Naive thymus-derived CD4-positive, alpha-beta T cell (primary cell): ENCODE measurements at regions not wholly inside any gene's neighbourhood (a gene's known extent, or its start where the extent isn't known, plus 50 kb on each side); places are given as distances from the start of the nearest gene placed in this dataset.

Experiments used
- ATAC-seq: fragments of 150-1000 bp; cut with Tn5 transposase; 2 replicates; pipeline ENCODE4 v1.10.0; 2021; ENCODE audit warnings: mild to moderate bottlenecking, moderate library complexity
- CTCF ChIA-PET: fragments of 350-600 bp; sonication (Branson Sonifier 250); formaldehyde crosslinking; loops from one replicate; lab custom pipeline; 2021; ENCODE audit warnings: antibody characterized with exemption; lab: Charles Lee
- POLR2A ChIA-PET: fragments of 350-600 bp; sonication (Branson Sonifier 250); formaldehyde crosslinking; loops from one replicate; lab custom pipeline; 2021; ENCODE audit warnings: antibody characterized with exemption, inconsistent platforms; lab: Charles Lee
- DNase-seq, 9 donors: peaks; one replicate each; pipeline versions ENCODE4 v3.0.0 to v3.0.0-alpha.2; 2020 to 2022; ENCODE audit warnings: mixed read lengths in 1 of 9
- H3K27ac ChIP-seq: one replicate; pipeline ENCODE4 v1.7.0; 2013; ENCODE audit warnings: mild to moderate bottlenecking, low read depth, low read length, moderate library complexity
- H3K27me3 ChIP-seq, 2 donors: one replicate each; pipeline ENCODE4 v1.7.0; 2013; ENCODE audit warnings: low read length in 2 of 2, mild to moderate bottlenecking in 2 of 2, moderate library complexity in 2 of 2; ENCODE audit not compliant: control insufficient read depth in 2 of 2, insufficient read depth in 2 of 2
- H3K36me3 ChIP-seq, 3 experiments: 1 replicate in 2 of 3; 2 replicates in 1 of 3; pipeline ENCODE4 v1.7.0; 2013; ENCODE audit warnings: low read length in 3 of 3, mild to moderate bottlenecking in 3 of 3, moderate library complexity in 1 of 3; ENCODE audit not compliant: insufficient read depth in 3 of 3, control insufficient read depth in 2 of 3
- H3K4me1 ChIP-seq, 2 donors: one replicate each; pipeline ENCODE4 v1.7.0; 2013; ENCODE audit warnings: low read length in 2 of 2, mild to moderate bottlenecking in 2 of 2, moderate library complexity in 1 of 2; ENCODE audit not compliant: control insufficient read depth in 2 of 2, insufficient read depth in 2 of 2
- H3K4me3 ChIP-seq: 2 replicates; pipeline ENCODE4 v1.7.0; 2013; ENCODE audit warnings: mild to moderate bottlenecking, low read length
- H3K9me3 ChIP-seq, 3 experiments: 1 replicate in 2 of 3; 2 replicates in 1 of 3; pipeline ENCODE4 v1.7.0; 2013; ENCODE audit warnings: low read length in 3 of 3; ENCODE audit not compliant: control insufficient read depth in 2 of 3
- H3K27ac Mint-ChIP-seq, 9 donors: one replicate each; pipeline ENCODE4 v1.8.0; 2020 to 2022; ENCODE audit warnings: mixed read lengths in 9 of 9, mild to moderate bottlenecking in 8 of 9, moderate library complexity in 5 of 9, inconsistent platforms in 2 of 9
- H3K27me3 Mint-ChIP-seq, 5 donors: one replicate each; pipeline ENCODE4 v1.8.0; 2021 to 2022; ENCODE audit warnings: mixed read lengths in 5 of 5, mild to moderate bottlenecking in 1 of 5
- H3K36me3 Mint-ChIP-seq, 5 donors: one replicate each; pipeline ENCODE4 v1.8.0; 2020 to 2022; ENCODE audit warnings: mixed read lengths in 5 of 5, mild to moderate bottlenecking in 3 of 5, inconsistent platforms in 1 of 5
- H3K4me1 Mint-ChIP-seq, 7 donors: one replicate each; pipeline ENCODE4 v1.8.0; 2020 to 2022; ENCODE audit warnings: mixed read lengths in 7 of 7, mild to moderate bottlenecking in 3 of 7, inconsistent platforms in 1 of 7
- H3K4me3 Mint-ChIP-seq, 10 donors: one replicate each; pipeline ENCODE4 v1.8.0; 2020 to 2022; ENCODE audit warnings: mild to moderate bottlenecking in 10 of 10, mixed read lengths in 10 of 10, moderate library complexity in 6 of 10, inconsistent platforms in 2 of 10
- H3K9me3 Mint-ChIP-seq, 11 donors: one replicate each; pipeline ENCODE4 v1.8.0; 2020 to 2022; ENCODE audit warnings: mixed read lengths in 11 of 11, mild to moderate bottlenecking in 4 of 11, inconsistent platforms in 1 of 11, moderate library complexity in 1 of 11
- intact Hi-C, 2 donors: fragments of 100-400 bp; cut with micrococcal nuclease; formaldehyde crosslinking; loops; one replicate each; pipeline ENCODE4 v1.15.1; 2023

DNA sequence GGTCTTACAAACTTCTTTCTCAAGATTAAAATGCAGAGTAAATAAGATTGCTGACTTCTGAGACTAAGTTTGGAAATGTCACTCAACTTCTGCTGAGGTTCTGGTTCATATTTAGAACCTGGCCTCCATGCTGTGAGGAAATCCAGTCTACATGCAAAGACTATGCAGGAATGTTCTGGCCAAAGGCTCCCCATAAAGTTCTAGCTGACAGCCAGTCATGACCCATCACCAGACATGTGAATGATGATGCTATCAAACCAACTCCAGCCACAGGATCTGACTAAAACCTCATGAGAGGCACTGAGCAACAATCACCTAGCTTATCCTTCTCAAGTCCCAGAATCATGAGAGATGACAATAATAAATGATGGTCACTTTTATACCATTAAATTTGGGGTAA lies 935.1 kb upstream of the MAP3K7 start:
- H3K27ac ChIP-seq, result no peak overlapping the region
- ATAC-seq (no peak), DNase-seq (no peak)
- H3K9me3 Mint-ChIP-seq, result peaks cover 0 to 10% (median 1%) of the 10 kb centered on the region in 11 donors
- POLR2A ChIA-PET, result no interaction called here
- no peak overlapping the region for H3K4me3 ChIP-seq
- H3K9me3 ChIP-seq, result no peaks in the 10 kb centered on the region
- CTCF ChIA-PET, result no interaction called here
- no peaks in the 10 kb centered on the region for H3K4me1 ChIP-seq
- no peaks in the 10 kb centered on the region for H3K36me3 Mint-ChIP-seq
- no peaks in the 10 kb centered on the region for H3K27me3 ChIP-seq
- no peak overlapping the region for H3K27ac Mint-ChIP-seq
- no peak overlapping the region for H3K4me3 Mint-ChIP-seq
- intact Hi-C loops, result no loop called here
- no peaks in the 10 kb centered on the region for H3K4me1 Mint-ChIP-seq
- no peaks in the 10 kb centered on the region for H3K36me3 ChIP-seq
- no peaks in the 10 kb centered on the region for H3K27me3 Mint-ChIP-seq

DNA sequence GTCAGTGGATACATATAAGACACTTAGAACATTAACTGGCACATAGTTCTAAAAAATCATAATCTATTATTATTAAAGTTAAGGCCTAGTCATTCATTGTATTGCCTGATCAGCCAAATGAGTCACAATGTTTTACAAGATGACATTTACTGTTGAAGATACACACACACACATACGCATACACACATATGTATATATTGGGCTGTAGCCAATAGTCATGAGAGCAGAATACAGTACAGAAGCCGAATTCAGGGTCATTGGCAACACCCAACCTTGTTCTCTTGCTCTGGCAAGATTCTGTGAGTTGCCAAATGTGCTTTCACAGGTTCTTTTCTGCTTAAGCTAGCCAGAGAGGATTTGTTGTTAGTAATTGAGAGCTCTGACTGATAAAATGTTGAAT lies 922.8 kb upstream of the MAP3K7 start:
- H3K36me3 Mint-ChIP-seq, result no peaks in the 10 kb centered on the region
- intact Hi-C loops, result no loop called here
- CTCF ChIA-PET, result no interaction called here
- no peaks in the 10 kb centered on the region for H3K4me1 ChIP-seq
- no peak for DNase-seq
- ATAC-seq, result no peak
- H3K36me3 ChIP-seq, result no peaks in the 10 kb centered on the region
- no peaks in the 10 kb centered on the region for H3K27me3 Mint-ChIP-seq
- no peak overlapping the region for H3K27ac ChIP-seq
- peaks cover 0 to 4% (median 0%) of the 10 kb centered on the region in 11 donors for H3K9me3 Mint-ChIP-seq
- H3K27me3 ChIP-seq, result no peaks in the 10 kb centered on the region
- H3K27ac Mint-ChIP-seq, result no peak overlapping the region
- H3K4me3 ChIP-seq, result no peak overlapping the region
- H3K9me3 ChIP-seq, result no peaks in the 10 kb centered on the region
- POLR2A ChIA-PET, result no interaction called here
- H3K4me3 Mint-ChIP-seq, result no peak overlapping the region
- no peaks in the 10 kb centered on the region for H3K4me1 Mint-ChIP-seq

DNA sequence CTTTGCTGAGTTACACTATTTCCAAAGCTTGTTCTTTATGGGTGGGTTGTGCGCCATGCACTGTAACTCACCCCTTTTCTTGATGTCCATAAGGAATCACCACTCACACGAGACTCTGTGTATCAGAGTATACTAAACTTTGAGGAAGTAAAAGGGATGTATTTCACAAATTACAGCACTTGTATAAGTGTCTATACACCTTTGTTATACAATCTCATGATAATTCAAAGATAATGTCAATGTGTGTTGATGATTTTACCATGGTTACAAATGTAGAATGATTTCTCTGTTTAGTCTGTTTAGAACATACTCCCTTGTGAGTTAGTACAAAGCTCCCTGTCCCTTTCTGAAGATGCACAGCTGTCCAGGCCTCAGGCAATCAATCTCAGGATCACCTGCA lies 922.2 kb upstream of the MAP3K7 start:
- Mint-ChIP-seq H3K27ac (no peak overlapping the region), H3K27me3 (no peaks in the 10 kb centered on the region), H3K4me1 (no peaks in the 10 kb centered on the region), H3K4me3 (no peak overlapping the region), H3K9me3 (peaks cover 0 to 4% (median 0%) of the 10 kb centered on the region in 11 donors), H3K36me3 (no peaks in the 10 kb centered on the region)
- CTCF ChIA-PET, result no interaction called here
- Histone ChIP-seq H3K4me1 (no peaks in the 10 kb centered on the region), H3K9me3 (no peaks in the 10 kb centered on the region), H3K27ac (no peak overlapping the region), H3K27me3 (no peaks in the 10 kb centered on the region), H3K4me3 (no peak overlapping the region), H3K36me3 (no peaks in the 10 kb centered on the region)
- DNase-seq, result no peak
- no peak for ATAC-seq
- POLR2A ChIA-PET, result no interaction called here
- intact Hi-C loops, result no loop called here

DNA sequence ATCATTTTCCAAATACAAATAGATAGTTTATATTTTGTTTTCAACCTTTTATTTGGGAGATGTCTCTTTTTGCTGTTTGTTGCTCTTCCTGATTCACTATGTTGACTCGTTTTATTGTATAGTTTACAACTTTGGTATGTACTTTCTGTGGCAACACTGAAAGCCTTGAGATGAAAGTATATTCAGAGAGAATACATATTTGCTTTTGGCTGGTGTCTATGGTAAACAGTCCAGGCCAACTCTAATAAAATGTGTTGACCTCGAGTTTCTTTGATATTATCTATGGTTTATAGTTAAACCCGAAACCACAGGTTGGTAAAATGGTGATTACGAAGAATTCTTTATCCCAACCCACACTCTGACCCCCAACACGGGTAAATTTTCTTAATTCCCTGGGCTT lies 919.6 kb upstream of the MAP3K7 start:
- intact Hi-C loops, result no loop called here
- no peaks in the 10 kb centered on the region for H3K27me3 ChIP-seq
- no peak overlapping the region for H3K4me3 ChIP-seq
- H3K27ac Mint-ChIP-seq, result no peak overlapping the region
- H3K36me3 Mint-ChIP-seq, result no peaks in the 10 kb centered on the region
- ChIA-PET POLR2A (no interaction called here), CTCF (no interaction called here)
- no peak for DNase-seq
- H3K4me1 Mint-ChIP-seq, result no peaks in the 10 kb centered on the region
- no peak overlapping the region for H3K27ac ChIP-seq
- H3K27me3 Mint-ChIP-seq, result no peaks in the 10 kb centered on the region
- H3K36me3 ChIP-seq, result no peaks in the 10 kb centered on the region
- no peaks in the 10 kb centered on the region for H3K9me3 ChIP-seq
- H3K4me1 ChIP-seq, result no peaks in the 10 kb centered on the region
- no peak overlapping the region for H3K4me3 Mint-ChIP-seq
- no peak for ATAC-seq
- peaks cover 0 to 4% (median 0%) of the 10 kb centered on the region in 11 donors for H3K9me3 Mint-ChIP-seq

DNA sequence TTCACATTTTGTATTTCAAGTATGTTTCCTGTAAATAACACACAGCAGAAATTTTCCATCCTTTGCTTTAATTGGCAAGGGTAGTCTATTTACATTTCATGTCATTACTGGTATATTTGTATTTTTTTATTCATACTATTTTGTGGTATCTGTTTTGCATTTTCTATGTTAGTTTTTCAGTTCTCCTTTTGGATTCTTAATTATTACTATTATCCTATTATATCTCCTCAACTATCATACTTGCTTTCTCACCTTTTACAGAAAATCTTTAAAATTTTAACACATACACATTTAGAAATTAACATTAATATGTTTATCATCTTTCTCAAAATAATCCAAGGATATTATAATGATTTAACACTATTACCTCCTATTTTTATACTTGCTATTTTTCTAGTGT lies 918.3 kb upstream of the MAP3K7 start:
- H3K4me1 Mint-ChIP-seq, result no peaks in the 10 kb centered on the region

DNA sequence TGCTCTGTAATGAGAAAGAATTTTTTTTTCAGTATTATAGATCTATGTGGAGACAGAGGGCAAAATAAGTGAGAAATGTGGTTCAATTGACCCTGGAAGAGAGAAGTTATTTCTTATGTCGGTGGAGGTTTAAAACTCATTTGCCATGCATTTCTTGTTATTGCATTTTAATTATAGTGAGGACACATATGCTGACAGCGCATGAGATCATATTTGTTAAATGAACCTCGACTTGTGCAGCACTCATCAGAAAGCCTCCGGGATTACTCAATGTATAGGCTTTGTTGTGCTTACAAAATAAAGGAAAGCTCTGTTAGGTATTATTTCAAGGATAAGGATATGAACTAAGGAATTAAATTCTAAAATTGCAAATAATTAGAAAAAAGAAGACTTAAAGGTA lies 915.1 kb upstream of the MAP3K7 start:
- H3K36me3 Mint-ChIP-seq, result no peaks in the 10 kb centered on the region
- no peak overlapping the region for H3K4me3 Mint-ChIP-seq
- no peak for DNase-seq
- ATAC-seq, result no peak
- Histone ChIP-seq H3K36me3 (no peaks in the 10 kb centered on the region), H3K27ac (no peak overlapping the region), H3K4me3 (no peak overlapping the region), H3K9me3 (no peaks in the 10 kb centered on the region), H3K4me1 (no peaks in the 10 kb centered on the region), H3K27me3 (no peaks in the 10 kb centered on the region)
- no peaks in the 10 kb centered on the region for H3K4me1 Mint-ChIP-seq
- intact Hi-C loops, result no loop called here
- no peaks in the 10 kb centered on the region for H3K27me3 Mint-ChIP-seq
- ChIA-PET CTCF (no interaction called here), POLR2A (no interaction called here)
- H3K9me3 Mint-ChIP-seq, result peaks cover 0 to 3% (median 0%) of the 10 kb centered on the region in 11 donors
- no peak overlapping the region for H3K27ac Mint-ChIP-seq

More for the DNA sequence above, 918.3 kb upstream of the MAP3K7 start:
- ATAC-seq (no peak), DNase-seq (no peak)
- Mint-ChIP-seq H3K27ac (no peak overlapping the region), H3K36me3 (no peaks in the 10 kb centered on the region), H3K27me3 (no peaks in the 10 kb centered on the region), H3K9me3 (peaks cover 0 to 4% (median 0%) of the 10 kb centered on the region in 11 donors), H3K4me3 (no peak overlapping the region)
- no peaks in the 10 kb centered on the region for H3K27me3 ChIP-seq
- H3K36me3 ChIP-seq, result no peaks in the 10 kb centered on the region
- H3K4me1 ChIP-seq, result no peaks in the 10 kb centered on the region
- no peaks in the 10 kb centered on the region for H3K9me3 ChIP-seq
- H3K4me3 ChIP-seq, result no peak overlapping the region
- no peak overlapping the region for H3K27ac ChIP-seq
- ChIA-PET POLR2A (no interaction called here), CTCF (no interaction called here)
- intact Hi-C loops, result no loop called here

DNA sequence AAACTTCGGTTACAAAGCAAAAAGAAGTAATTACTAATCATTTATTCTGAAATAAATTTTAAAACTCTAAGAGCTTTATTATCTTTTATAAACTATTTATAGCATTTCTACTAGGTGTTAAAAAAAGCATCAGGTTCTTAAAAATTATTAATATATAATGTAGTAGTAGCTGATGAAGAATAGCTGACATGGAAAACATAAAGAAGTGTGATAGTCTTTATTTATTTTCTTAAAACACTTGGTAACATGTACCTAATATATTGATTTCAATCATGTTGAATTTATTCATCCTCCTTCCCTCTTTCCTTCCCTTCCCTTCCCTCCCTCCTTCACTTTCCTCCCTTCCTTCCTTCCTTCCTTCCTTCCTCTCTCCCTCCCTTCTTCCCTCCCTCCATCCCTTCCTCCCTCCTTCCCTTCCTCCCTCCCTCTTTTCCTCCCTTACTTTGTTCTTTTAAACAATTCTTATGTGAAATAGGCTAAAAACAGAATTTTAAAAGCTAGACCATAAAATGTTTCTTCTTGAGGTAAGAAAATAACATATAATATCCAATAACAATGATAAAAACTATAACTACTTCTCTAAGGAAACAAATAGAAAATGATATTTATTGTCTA lies 913.9 kb upstream of the MAP3K7 start:
- Mint-ChIP-seq H3K27me3 (no peaks in the 10 kb centered on the region), H3K4me1 (no peaks in the 10 kb centered on the region), H3K27ac (no peak overlapping the region), H3K36me3 (no peaks in the 10 kb centered on the region), H3K9me3 (peaks cover 0 to 3% (median 0%) of the 10 kb centered on the region in 11 donors), H3K4me3 (no peak overlapping the region)
- CTCF ChIA-PET, result no interaction called here
- intact Hi-C loops, result no loop called here
- Histone ChIP-seq H3K27ac (no peak overlapping the region), H3K36me3 (no peaks in the 10 kb centered on the region), H3K27me3 (no peaks in the 10 kb centered on the region), H3K4me3 (no peak overlapping the region), H3K9me3 (no peaks in the 10 kb centered on the region), H3K4me1 (no peaks in the 10 kb centered on the region)
- DNase-seq (no peak), ATAC-seq (no peak)
- POLR2A ChIA-PET, result no interaction called here
